ENCODE measurements at regions not wholly inside any gene's neighbourhood (a gene's known extent, or its start where the extent isn't known, plus 50 kb on each side); places are given as distances from the start of the nearest gene placed in this dataset.

DNA sequence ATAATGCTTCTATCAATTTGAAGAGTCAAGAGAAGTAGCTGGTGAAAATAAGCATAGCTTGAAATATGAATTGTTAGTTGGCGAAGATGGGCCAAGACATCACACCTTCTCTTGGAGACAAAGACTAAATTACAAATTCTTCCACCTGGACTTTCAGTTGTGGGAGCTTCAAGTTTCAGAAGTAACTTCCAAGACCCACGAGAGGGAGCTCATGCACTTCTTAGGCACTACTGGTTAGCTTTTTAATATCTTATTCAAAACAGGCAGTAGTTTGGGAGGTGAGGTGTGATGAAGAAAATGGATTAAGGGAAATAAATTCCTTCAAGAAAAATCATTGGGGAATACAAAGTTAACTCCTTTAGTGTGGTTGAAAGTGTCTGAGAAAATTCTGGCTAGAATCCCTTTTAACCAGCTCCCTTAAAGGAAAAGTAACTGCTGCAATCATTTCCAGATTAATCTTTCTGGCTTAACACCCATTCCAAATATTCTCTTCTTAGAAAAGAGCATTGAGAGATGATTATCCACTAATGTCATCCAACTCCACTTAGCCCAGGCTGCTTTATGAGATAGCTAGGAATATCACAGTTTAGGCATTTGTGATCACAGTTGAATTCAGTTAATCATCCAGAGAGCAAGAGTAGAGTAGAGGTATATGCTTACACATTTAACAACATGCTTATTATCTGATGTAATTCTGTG, 139.5 kb upstream of the DMRTA1 start:
- no peak overlapping the region for H3K9ac ChIP-seq (ENCODE audit: insufficient read depth, low read length)

DNA sequence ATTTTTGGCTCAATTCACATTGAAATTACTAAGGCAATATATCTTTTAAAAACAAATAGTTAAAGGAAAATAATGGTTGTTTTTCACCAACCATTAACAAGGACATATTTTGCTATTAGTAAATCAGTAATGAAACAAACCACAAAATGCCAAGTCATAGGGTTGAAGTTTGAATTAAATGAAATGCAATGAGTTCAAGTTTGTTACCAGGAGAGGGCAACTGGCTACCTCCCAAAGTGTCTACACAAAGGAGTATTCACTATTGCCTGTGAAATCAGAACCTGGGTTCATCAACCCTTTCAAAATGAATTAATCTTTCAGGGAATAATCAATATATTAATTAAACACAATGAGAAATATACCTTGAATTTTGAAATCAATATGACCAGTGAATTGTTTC, 138.4 kb upstream of the DMRTA1 start:
- TF ChIP-seq, protein P1, sequence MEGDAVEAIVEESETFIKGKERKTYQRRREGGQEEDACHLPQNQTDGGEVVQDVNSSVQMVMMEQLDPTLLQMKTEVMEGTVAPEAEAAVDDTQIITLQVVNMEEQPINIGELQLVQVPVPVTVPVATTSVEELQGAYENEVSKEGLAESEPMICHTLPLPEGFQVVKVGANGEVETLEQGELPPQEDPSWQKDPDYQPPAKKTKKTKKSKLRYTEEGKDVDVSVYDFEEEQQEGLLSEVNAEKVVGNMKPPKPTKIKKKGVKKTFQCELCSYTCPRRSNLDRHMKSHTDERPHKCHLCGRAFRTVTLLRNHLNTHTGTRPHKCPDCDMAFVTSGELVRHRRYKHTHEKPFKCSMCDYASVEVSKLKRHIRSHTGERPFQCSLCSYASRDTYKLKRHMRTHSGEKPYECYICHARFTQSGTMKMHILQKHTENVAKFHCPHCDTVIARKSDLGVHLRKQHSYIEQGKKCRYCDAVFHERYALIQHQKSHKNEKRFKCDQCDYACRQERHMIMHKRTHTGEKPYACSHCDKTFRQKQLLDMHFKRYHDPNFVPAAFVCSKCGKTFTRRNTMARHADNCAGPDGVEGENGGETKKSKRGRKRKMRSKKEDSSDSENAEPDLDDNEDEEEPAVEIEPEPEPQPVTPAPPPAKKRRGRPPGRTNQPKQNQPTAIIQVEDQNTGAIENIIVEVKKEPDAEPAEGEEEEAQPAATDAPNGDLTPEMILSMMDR (conservative IDR thresholded peaks at IDR 0.05 in 1 of 2, IDR thresholded peaks at IDR 0.05 in 1 of 2; ENCODE audit: low read depth in 1 of 2, low read length in 2 of 2) = no peak
- no peak for TF ChIP-seq EZH2 (IDR thresholded peaks at IDR 0.05; ENCODE audit: low read length, missing control alignments)
- no peaks in the 10 kb centered on the region for H3K4me1 ChIP-seq (ENCODE audit: control insufficient read depth, extremely low read depth, insufficient read depth, low read length)
- DNase-seq (ENCODE audit: low read depth in 2 of 2) = no peak
- no peak overlapping the region for H3K9ac ChIP-seq (ENCODE audit: insufficient read depth, low read length)
- H3K9me3 ChIP-seq (ENCODE audit: control insufficient read depth, insufficient read depth, low read depth, low read length) = no peaks in the 10 kb centered on the region
- H2AFZ ChIP-seq (ENCODE audit: low read length) = no peak overlapping the region
- no peak overlapping the region for H3K4me3 ChIP-seq (replicated peaks in 1 of 4; ENCODE audit: control extremely low read depth in 1 of 4, insufficient read depth in 1 of 4, low read depth in 3 of 4, low read length in 4 of 4)
- no peaks in the 10 kb centered on the region for H3K79me2 ChIP-seq (ENCODE audit: control insufficient read depth, insufficient read depth, low read length)
- no peak overlapping the region for H3K4me2 ChIP-seq (ENCODE audit: extremely low read depth, insufficient read depth, low read length)
- no peak overlapping the region for H3K27ac ChIP-seq (ENCODE audit: insufficient read depth, low read length)
- no peaks in the 10 kb centered on the region for H4K20me1 ChIP-seq (ENCODE audit: control insufficient read depth, extremely low read depth, insufficient read depth, low read length)
- no peaks in the 10 kb centered on the region for H3K36me3 ChIP-seq (ENCODE audit: control insufficient read depth, insufficient read depth, low read length)
- no peaks in the 10 kb centered on the region for H3K27me3 ChIP-seq (ENCODE audit: control insufficient read depth, insufficient read depth, low read length)

More for the DNA sequence above, 139.5 kb upstream of the DMRTA1 start:
- peak; percentile 62 to 76 for DNase-seq (ENCODE audit: low read depth in 2 of 2)
- no peaks in the 10 kb centered on the region for H3K36me3 ChIP-seq (ENCODE audit: control insufficient read depth, insufficient read depth, low read length)
- H3K79me2 ChIP-seq (ENCODE audit: control insufficient read depth, insufficient read depth, low read length) = no peaks in the 10 kb centered on the region
- H3K4me3 ChIP-seq (replicated peaks in 1 of 4; ENCODE audit: control extremely low read depth in 1 of 4, insufficient read depth in 1 of 4, low read depth in 3 of 4, low read length in 4 of 4) = no peak overlapping the region
- H3K9me3 ChIP-seq (ENCODE audit: control insufficient read depth, insufficient read depth, low read depth, low read length) = no peaks in the 10 kb centered on the region
- H2AFZ ChIP-seq (ENCODE audit: low read length) = no peak overlapping the region
- H3K4me2 ChIP-seq (ENCODE audit: extremely low read depth, insufficient read depth, low read length) = no peak overlapping the region
- H3K27me3 ChIP-seq (ENCODE audit: control insufficient read depth, insufficient read depth, low read length) = no peaks in the 10 kb centered on the region
- TF ChIP-seq EZH2 (IDR thresholded peaks at IDR 0.05; ENCODE audit: low read length, missing control alignments) = no peak
- TF ChIP-seq, protein P1 (conservative IDR thresholded peaks at IDR 0.05 in 1 of 2, IDR thresholded peaks at IDR 0.05 in 1 of 2; ENCODE audit: low read depth in 1 of 2, low read length in 2 of 2) = peak; percentile 56 to 75
- H4K20me1 ChIP-seq (ENCODE audit: control insufficient read depth, extremely low read depth, insufficient read depth, low read length) = no peaks in the 10 kb centered on the region
- no peaks in the 10 kb centered on the region for H3K4me1 ChIP-seq (ENCODE audit: control insufficient read depth, extremely low read depth, insufficient read depth, low read length)
- no peak overlapping the region for H3K27ac ChIP-seq (ENCODE audit: insufficient read depth, low read length)

DNA sequence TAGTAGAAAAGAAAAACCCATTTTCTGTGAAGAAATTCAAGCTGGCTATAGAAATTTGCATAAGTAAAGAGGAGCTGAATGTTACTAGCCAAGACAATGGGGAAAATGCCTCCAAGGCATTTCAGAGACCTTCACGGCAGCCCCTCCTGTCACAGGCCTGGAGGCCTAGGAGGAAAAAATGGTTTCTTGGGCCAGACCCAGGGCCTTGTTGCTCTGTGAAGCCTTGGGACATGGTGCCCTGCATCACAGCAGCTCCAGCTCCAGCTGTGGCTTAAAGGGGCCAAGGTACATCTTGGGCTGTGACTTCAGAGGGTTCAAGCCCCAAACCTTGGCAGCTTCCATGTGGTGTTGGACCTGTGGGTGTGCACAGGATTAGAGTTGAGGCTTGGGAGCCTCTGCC, 130.0 kb upstream of the DMRTA1 start:
- Histone ChIP-seq H3K36me3 (ENCODE audit: control insufficient read depth, insufficient read depth, low read length) (no peaks in the 10 kb centered on the region), H3K27me3 (ENCODE audit: control insufficient read depth, insufficient read depth, low read length) (no peaks in the 10 kb centered on the region)

More for the DNA sequence above, 130.0 kb upstream of the DMRTA1 start:
- DNase-seq (ENCODE audit: low read depth in 2 of 2) = no peak
- Histone ChIP-seq H2AFZ (ENCODE audit: low read length) (no peak overlapping the region), H3K79me2 (ENCODE audit: control insufficient read depth, insufficient read depth, low read length) (no peaks in the 10 kb centered on the region), H3K9me3 (ENCODE audit: control insufficient read depth, insufficient read depth, low read depth, low read length) (no peaks in the 10 kb centered on the region), H3K27ac (ENCODE audit: insufficient read depth, low read length) (no peak overlapping the region), H3K4me1 (ENCODE audit: control insufficient read depth, extremely low read depth, insufficient read depth, low read length) (no peaks in the 10 kb centered on the region), H3K4me2 (ENCODE audit: extremely low read depth, insufficient read depth, low read length) (no peak overlapping the region), H3K4me3 (replicated peaks in 1 of 4; ENCODE audit: control extremely low read depth in 1 of 4, insufficient read depth in 1 of 4, low read depth in 3 of 4, low read length in 4 of 4) (no peak overlapping the region), H3K9ac (ENCODE audit: insufficient read depth, low read length) (no peak overlapping the region), H4K20me1 (ENCODE audit: control insufficient read depth, extremely low read depth, insufficient read depth, low read length) (no peaks in the 10 kb centered on the region)
- no peak for TF ChIP-seq EZH2 (IDR thresholded peaks at IDR 0.05; ENCODE audit: low read length, missing control alignments)
- TF ChIP-seq, protein P1 (conservative IDR thresholded peaks at IDR 0.05 in 1 of 2, IDR thresholded peaks at IDR 0.05 in 1 of 2; ENCODE audit: low read depth in 1 of 2, low read length in 2 of 2) = no peak

Data from fibroblast of lung (primary cell).